Body of pancreas (tissue), 4 donors: ENCODE measurements at regions not wholly inside any gene's neighbourhood (a gene's known extent, or its start where the extent isn't known, plus 50 kb on each side); places are given as distances from the start of the nearest gene placed in this dataset.

Source experiments
- ATAC-seq: fragments of 150-250 bp; one replicate; pipeline ENCODE4 v1.9.1; 2016
- DNase-seq, 4 donors: peaks; one replicate each; pipeline ENCODE4 v3.0.0-alpha.2; 2019
- H3K27ac ChIP-seq, 4 donors: fragments of 200-600 bp; sonication (generic); 1 replicate in 3 of 4; 2 replicates in 1 of 4; pipeline versions ENCODE4 v1.5.1 to v1.6.1; 2016 to 2019; ENCODE audit warnings: mild to moderate bottlenecking in 1 of 4, mixed read lengths in 1 of 4, moderate library complexity in 1 of 4
- H3K27me3 ChIP-seq, 2 donors: fragments of 200-600 bp; sonication (generic); one replicate each; pipeline ENCODE4 v1.6.0; 2016; ENCODE audit warnings: mild to moderate bottlenecking in 1 of 2
- H3K36me3 ChIP-seq, 2 donors: fragments of 200-600 bp; sonication (generic); replicated peaks in 1 of 2; 2 replicates each; pipeline ENCODE4 v1.5.1; 2016; ENCODE audit warnings: low read depth in 2 of 2; ENCODE audit not compliant: insufficient read depth in 1 of 2
- H3K4me1 ChIP-seq: fragments of 200-600 bp; sonication (generic); one replicate; pipeline ENCODE4 v1.6.0; 2016
- H3K4me3 ChIP-seq, 2 donors: fragments of 200-600 bp; sonication (generic); 1 replicate in 1 of 2; 2 replicates in 1 of 2; pipeline ENCODE4 v1.5.1; 2016 to 2019
- H3K9me3 ChIP-seq, 3 donors: fragments of 200-600 bp; sonication (generic); 1 replicate in 2 of 3; 2 replicates in 1 of 3; pipeline ENCODE4 v1.5.1; 2016
- POLR2A ChIP-seq, 3 donors: fragments of 450-650 bp; IDR thresholded peaks; one replicate each; pipeline ENCODE4 v1.6.1; 2016; ENCODE audit warnings: antibody characterized with exemption in 3 of 3, mild to moderate bottlenecking in 2 of 3
- WGBS, 2 donors: methylation state at CpG; one replicate each; pipeline ENCODE4 v1.1.5; 2017; 5-methylcytosine and 5-hydroxymethylcytosine counted together
- intact Hi-C: fragments of 100-400 bp; cut with DNase I; formaldehyde crosslinking; loops from one replicate; pipeline ENCODE4 v1.15.1; 2023
- TF ChIP-seq, protein P1 (sequence below), 7 experiments: fragments of 450-650 bp in 4 of 7; fragments of 200-600 bp in 3 of 7; sonication (generic) in 3 of 7; IDR thresholded peaks; one replicate each; pipeline ENCODE4 v1.5.1; 2016 to 2019; ENCODE audit warnings: antibody characterized with exemption in 7 of 7

DNA sequence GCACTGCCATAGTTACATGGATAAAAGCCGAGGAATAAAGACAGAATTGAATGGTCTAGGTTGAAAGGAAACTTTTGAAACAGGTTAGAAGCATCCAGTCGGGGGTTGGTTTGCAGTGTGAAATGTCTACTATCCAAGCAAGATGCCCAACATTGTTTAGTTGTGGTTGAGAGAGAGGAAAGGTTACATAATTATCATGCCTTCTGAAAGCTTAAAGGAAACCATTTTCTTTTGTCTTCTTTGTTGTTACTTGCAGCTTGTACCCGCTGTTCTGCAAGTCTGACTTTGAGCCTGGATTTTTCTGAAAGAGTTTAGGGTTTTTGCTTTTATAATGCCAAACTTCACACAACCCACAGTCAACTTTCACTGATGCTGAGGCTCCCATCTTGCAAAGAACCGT lies 167.9 kb downstream of the AXIN2 start:
- TF ChIP-seq, protein P1, sequence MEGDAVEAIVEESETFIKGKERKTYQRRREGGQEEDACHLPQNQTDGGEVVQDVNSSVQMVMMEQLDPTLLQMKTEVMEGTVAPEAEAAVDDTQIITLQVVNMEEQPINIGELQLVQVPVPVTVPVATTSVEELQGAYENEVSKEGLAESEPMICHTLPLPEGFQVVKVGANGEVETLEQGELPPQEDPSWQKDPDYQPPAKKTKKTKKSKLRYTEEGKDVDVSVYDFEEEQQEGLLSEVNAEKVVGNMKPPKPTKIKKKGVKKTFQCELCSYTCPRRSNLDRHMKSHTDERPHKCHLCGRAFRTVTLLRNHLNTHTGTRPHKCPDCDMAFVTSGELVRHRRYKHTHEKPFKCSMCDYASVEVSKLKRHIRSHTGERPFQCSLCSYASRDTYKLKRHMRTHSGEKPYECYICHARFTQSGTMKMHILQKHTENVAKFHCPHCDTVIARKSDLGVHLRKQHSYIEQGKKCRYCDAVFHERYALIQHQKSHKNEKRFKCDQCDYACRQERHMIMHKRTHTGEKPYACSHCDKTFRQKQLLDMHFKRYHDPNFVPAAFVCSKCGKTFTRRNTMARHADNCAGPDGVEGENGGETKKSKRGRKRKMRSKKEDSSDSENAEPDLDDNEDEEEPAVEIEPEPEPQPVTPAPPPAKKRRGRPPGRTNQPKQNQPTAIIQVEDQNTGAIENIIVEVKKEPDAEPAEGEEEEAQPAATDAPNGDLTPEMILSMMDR (IDR thresholded peaks at IDR 0.05): no peak
- no peak for TF ChIP-seq POLR2A (IDR thresholded peaks at IDR 0.05)
- no peak overlapping the region for H3K4me3 ChIP-seq
- no peaks in the 10 kb centered on the region for H3K36me3 ChIP-seq
- no peaks in the 10 kb centered on the region for H3K4me1 ChIP-seq
- no peak for ATAC-seq
- no peak for DNase-seq
- intact Hi-C loops: no loop called here
- H3K9me3 ChIP-seq: no peaks in the 10 kb centered on the region
- H3K27me3 ChIP-seq: no peaks in the 10 kb centered on the region
- H3K27ac ChIP-seq: no peak overlapping the region
- 54 to 63% methylated on average over 4 of the region's 4 CpGs for WGBS, 2 donors

DNA sequence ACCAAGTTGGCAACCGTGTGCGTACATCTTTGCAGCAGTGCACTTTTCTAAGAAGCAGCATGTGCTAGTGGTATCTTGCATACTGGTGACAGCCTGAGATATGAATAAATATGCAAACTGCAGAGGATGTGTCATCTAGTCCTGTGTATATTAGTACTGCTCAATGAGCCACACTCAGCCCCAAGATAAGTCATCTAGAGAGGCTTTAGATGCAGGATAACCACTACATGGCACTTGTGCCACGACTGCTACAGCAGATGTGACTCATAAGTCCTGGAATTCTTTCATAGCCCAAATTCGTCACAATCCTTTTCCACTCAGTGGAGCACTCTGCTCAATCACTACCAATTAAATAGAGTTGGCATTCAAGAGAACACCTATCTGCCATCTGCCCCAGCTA lies 171.5 kb downstream of the AXIN2 start:
- H3K4me1 ChIP-seq: no peaks in the 10 kb centered on the region
- ATAC-seq (no peak), DNase-seq (no peak)
- 78% methylated on average over 4 of the region's 4 CpGs for WGBS, 2 donors
- H3K4me3 ChIP-seq: no peak overlapping the region
- no peak overlapping the region for H3K27ac ChIP-seq
- H3K27me3 ChIP-seq: no peaks in the 10 kb centered on the region
- intact Hi-C loops: no loop called here
- no peaks in the 10 kb centered on the region for H3K9me3 ChIP-seq
- H3K36me3 ChIP-seq: no peaks in the 10 kb centered on the region
- TF ChIP-seq, protein P1 (IDR thresholded peaks at IDR 0.05): no peak
- no peak for TF ChIP-seq POLR2A (IDR thresholded peaks at IDR 0.05)

DNA sequence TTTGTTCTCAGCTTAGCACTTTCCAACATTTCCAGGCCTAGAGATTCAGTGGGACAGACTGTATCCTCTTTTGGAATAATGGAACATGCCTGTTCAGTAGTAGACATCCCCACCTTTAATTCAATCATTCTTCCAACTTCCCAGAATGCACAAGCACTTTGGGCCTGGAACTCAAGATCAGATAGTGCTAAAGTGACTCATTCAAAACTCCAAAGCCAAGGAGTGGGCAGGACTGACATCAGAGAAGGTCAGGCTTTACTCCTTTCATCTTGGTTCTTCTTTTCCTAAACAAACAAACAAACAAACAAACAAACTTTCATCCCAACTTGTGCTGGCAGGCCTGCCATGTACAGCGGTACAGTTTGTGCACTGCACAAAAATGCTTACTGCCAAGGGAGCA lies 172.0 kb downstream of the AXIN2 start:
- 56 to 86% methylated on average over 1 of the region's 1 CpG for WGBS, 2 donors
- H3K36me3 ChIP-seq: no peaks in the 10 kb centered on the region
- ATAC-seq (no peak), DNase-seq (no peak)
- TF ChIP-seq POLR2A (IDR thresholded peaks at IDR 0.05): no peak
- H3K27me3 ChIP-seq: no peaks in the 10 kb centered on the region
- H3K27ac ChIP-seq: no peak overlapping the region
- intact Hi-C loops: no loop called here
- H3K9me3 ChIP-seq: no peaks in the 10 kb centered on the region
- H3K4me3 ChIP-seq: no peak overlapping the region
- H3K4me1 ChIP-seq: no peaks in the 10 kb centered on the region

DNA sequence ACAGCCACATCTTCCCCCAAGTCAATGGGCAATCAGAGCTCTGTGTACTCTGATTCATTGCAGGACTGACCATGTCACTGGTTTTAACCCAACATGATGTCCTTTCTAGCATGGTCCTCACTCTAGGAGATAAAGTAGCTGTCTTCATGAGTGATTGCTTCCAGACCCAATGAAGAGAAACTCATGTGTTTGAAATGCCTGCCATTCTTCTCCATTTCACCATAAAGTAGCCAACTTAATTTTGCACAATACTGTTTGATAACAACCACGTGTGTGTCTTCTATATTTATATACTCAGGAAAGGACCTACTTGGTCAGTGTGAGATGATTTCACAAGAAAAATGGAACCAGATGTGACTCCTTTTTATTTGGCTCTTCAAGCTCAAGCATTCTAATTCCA lies 172.5 kb downstream of the AXIN2 start:
- Histone ChIP-seq H3K27me3 (no peaks in the 10 kb centered on the region), H3K27ac (no peak overlapping the region), H3K9me3 (no peaks in the 10 kb centered on the region), H3K4me3 (no peak overlapping the region), H3K36me3 (no peaks in the 10 kb centered on the region), H3K4me1 (no peaks in the 10 kb centered on the region)
- intact Hi-C loops: no loop called here
- 50 to 53% methylated on average over 1 of the region's 1 CpG for WGBS, 2 donors
- TF ChIP-seq POLR2A (IDR thresholded peaks at IDR 0.05): no peak
- TF ChIP-seq, protein P1 (IDR thresholded peaks at IDR 0.05): no peak
- ATAC-seq (no peak), DNase-seq (no peak)

DNA sequence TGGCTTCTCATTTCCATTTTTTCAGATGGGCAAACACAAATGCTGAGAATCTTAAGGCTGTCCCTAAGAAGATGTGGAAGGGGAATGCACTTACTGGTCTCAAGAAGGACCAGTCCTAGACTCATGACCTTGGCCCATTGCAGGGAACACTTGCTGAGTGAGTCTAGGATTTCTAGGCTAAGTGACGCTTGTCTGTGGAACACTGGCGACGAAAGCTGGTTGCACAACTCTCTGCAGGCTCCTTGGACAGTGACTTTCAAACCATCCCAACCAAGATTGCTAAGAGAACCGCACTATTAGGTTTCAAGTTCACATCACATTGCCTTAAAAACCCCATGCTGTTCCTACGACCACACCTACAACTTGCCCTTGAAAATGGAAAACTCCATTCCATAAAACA lies 174.1 kb downstream of the AXIN2 start:
- TF ChIP-seq, protein P1 (IDR thresholded peaks at IDR 0.05): no peak
- no peak for TF ChIP-seq POLR2A (IDR thresholded peaks at IDR 0.05)
- intact Hi-C loops: no loop called here
- Histone ChIP-seq H3K36me3 (no peaks in the 10 kb centered on the region), H3K4me1 (no peaks in the 10 kb centered on the region), H3K9me3 (no peaks in the 10 kb centered on the region), H3K27ac (no peak overlapping the region), H3K27me3 (no peaks in the 10 kb centered on the region), H3K4me3 (no peak overlapping the region)
- no peak for DNase-seq
- no peak for ATAC-seq
- WGBS, 2 donors: 90 to 93% methylated on average over 5 of the region's 5 CpGs
